GM21717 (cell line): ENCODE measurements at regions not wholly inside any gene's neighbourhood (a gene's known extent, or its start where the extent isn't known, plus 50 kb on each side); places are given as distances from the start of the nearest gene placed in this dataset.

Source experiments
- ATAC-seq: cut with Tn5 transposase; IDR thresholded peaks from one replicate; pipeline ENCODE4 v1.9.1; 2021; ENCODE audit warnings: mild to moderate bottlenecking, moderate library complexity; ENCODE audit not compliant: unreplicated experiment

GRCh38 chr1:219283541-219283940 is 109.9 kb downstream of the LYPLAL1 start:
- ATAC-seq = no peak

- ATAC-seq = no peak
Observed at GRCh38 chr1:219281831-219282230, 108.2 kb downstream of the LYPLAL1 start.

GRCh38 chr1:219279017-219279770 is 105.5 kb downstream of the LYPLAL1 start:
- ATAC-seq = no peak

GRCh38 chr1:219278288-219278687 is 104.6 kb downstream of the LYPLAL1 start:
- no peak for ATAC-seq

- ATAC-seq = no peak
Observed at GRCh38 chr1:219277304-219278105, 103.8 kb downstream of the LYPLAL1 start.

- ATAC-seq = no peak
Observed at GRCh38 chr1:219276049-219276738, 102.5 kb downstream of the LYPLAL1 start.

GRCh38 chr1:219273088-219273686 is 99.5 kb downstream of the LYPLAL1 start:
- ATAC-seq = no peak

- ATAC-seq = no peak
Observed at GRCh38 chr1:219271818-219272535, 98.3 kb downstream of the LYPLAL1 start.

DNA sequence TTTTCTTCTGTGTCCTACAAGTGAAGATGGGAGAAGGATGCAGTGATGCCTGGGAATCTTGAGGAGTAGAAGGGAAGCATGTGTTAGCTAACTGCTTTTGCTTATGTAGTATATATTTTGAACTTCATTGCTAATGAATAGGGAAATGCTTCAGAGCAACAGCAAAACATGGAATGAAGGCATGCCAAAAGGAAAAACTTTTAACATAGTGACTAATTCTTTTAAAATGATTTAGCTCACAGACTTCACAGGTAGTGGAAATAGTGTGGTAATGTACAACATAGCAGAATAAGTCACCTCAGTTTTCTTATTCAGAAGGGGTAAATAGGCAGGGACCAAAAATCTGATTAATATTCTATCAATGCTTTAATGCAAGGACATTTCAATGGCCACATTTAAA is 95.5 kb downstream of the LYPLAL1 start:
- no peak for ATAC-seq

DNA sequence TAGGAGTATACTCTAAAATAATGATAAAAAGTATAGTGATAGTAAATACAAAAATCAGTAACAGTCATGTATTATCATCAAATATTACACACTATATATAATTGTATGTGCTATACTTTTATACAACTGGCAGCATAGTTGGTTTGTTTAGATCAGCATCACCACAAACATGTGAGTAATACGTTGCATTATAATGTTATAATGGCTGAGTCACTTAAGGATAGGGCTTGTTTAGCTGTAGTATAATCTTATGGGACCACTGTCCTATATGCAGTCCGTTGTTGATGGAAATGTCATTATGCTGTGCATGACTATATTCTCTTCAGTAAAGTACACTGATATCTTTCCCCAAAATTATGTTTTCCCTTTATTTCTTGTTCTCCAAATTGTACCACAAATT is 92.8 kb downstream of the LYPLAL1 start:
- ATAC-seq = no peak

- ATAC-seq = no peak
Observed at GRCh38 chr1:219265026-219265515, 91.4 kb downstream of the LYPLAL1 start.

DNA sequence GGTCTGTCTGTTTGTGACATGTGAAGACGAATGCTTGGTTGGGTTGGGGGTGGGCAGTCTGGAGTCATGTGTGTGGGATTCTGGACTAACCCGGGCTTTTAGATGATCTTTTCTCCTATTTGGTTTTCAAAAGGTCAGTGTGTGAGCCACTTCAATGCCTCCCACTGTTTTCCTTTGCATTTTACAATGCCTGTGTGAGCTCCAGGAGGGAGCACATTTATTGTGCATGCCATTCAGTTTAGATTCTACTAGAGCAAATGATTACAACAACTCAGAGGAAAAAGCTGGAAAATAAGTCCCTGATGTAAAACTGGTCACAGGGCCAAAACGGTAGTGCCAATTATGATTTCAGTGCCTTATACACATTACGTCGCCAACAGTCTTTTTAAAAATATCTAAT is 90.9 kb downstream of the LYPLAL1 start:
- ATAC-seq = no peak
